WTC11 (cell line): ENCODE measurements at regions not wholly inside any gene's neighbourhood (a gene's known extent, or its start where the extent isn't known, plus 50 kb on each side); places are given as distances from the start of the nearest gene placed in this dataset.

Experiments used
- ATAC-seq: fragments of 200-7000 bp; cut with Tn5 transposase; 2 replicates; pipeline ENCODE4 v1.10.0; 2021; ENCODE audit warnings: mild to moderate bottlenecking, moderate library complexity
- CTCF ChIA-PET: fragments of 300-600 bp; sonication (Branson Sonifier 250); formaldehyde crosslinking; loops from one replicate; lab custom pipeline; 2021; ENCODE audit warnings: antibody characterized with exemption; lab: Charles Lee
- POLR2A ChIA-PET: fragments of 350-600 bp; sonication (Branson Sonifier 250); formaldehyde crosslinking; loops from one replicate; lab custom pipeline; 2021; ENCODE audit warnings: antibody characterized with exemption; lab: Charles Lee
- DNase-seq: peaks from one replicate; pipeline ENCODE4 v3.0.0; 2021; ENCODE audit warnings: low spot score
- H3K27ac Mint-ChIP-seq: 2 replicates; pipeline ENCODE4 v1.8.0; 2021; ENCODE audit warnings: mixed read lengths
- H3K27me3 Mint-ChIP-seq: 2 replicates; pipeline ENCODE4 v1.8.0; 2021; ENCODE audit warnings: low read depth, mild to moderate bottlenecking, moderate library complexity, mixed read lengths
- H3K36me3 Mint-ChIP-seq: 2 replicates; pipeline ENCODE4 v1.8.0; 2021; ENCODE audit warnings: mixed read lengths
- H3K4me1 Mint-ChIP-seq: 2 replicates; pipeline ENCODE4 v1.8.0; 2022; ENCODE audit warnings: mixed read lengths
- H3K4me3 Mint-ChIP-seq: 2 replicates; pipeline ENCODE4 v1.8.0; 2021; ENCODE audit warnings: mild to moderate bottlenecking, moderate library complexity, mixed read lengths
- H3K9me3 Mint-ChIP-seq: 2 replicates; pipeline ENCODE4 v1.8.0; 2021; ENCODE audit warnings: mixed read lengths
- AFF4 ChIP-seq: sonication (generic); formaldehyde crosslinking; IDR thresholded peaks from 2 replicates; pipeline ENCODE4 v1.8.1; 2023; ENCODE audit warnings: mild to moderate bottlenecking, missing genetic modification reagents, borderline replicate concordance
- AR ChIP-seq: fragments of 250-450 bp; sonication (Bioruptor Pico); IDR thresholded peaks from 2 replicates; pipeline ENCODE4 v1.9.0; 2021; ENCODE audit warnings: mild to moderate bottlenecking
- CTCF ChIP-seq: fragments of 200-600 bp; IDR thresholded peaks from 2 replicates; pipeline ENCODE4 v1.8.0; 2022; ENCODE audit warnings: antibody characterized with exemption
- FOXK1 ChIP-seq: sonication (generic); formaldehyde crosslinking; IDR thresholded peaks from 2 replicates; pipeline ENCODE4 v1.8.0; 2022; ENCODE audit warnings: mild to moderate bottlenecking, moderate library complexity, missing genetic modification reagents
- FOXP4 ChIP-seq: sonication (generic); formaldehyde crosslinking; IDR thresholded peaks from 2 replicates; pipeline ENCODE4 v1.8.0; 2022; ENCODE audit warnings: mild to moderate bottlenecking, missing genetic modification reagents
- HMGXB4 ChIP-seq: sonication (generic); formaldehyde crosslinking; IDR thresholded peaks from 2 replicates; pipeline ENCODE4 v1.8.1; 2023; ENCODE audit warnings: mild to moderate bottlenecking, moderate library complexity, missing genetic modification reagents
- IRF2 ChIP-seq: sonication (generic); formaldehyde crosslinking; IDR thresholded peaks from 2 replicates; pipeline ENCODE4 v1.8.0; 2022; ENCODE audit warnings: low read depth, missing genetic modification reagents, borderline replicate concordance
- MYBL2 ChIP-seq: sonication (generic); formaldehyde crosslinking; IDR thresholded peaks from 2 replicates; pipeline ENCODE4 v1.8.1; 2023; ENCODE audit warnings: mild to moderate bottlenecking, moderate library complexity, missing genetic modification reagents
- SMAD4 ChIP-seq: sonication (generic); formaldehyde crosslinking; IDR thresholded peaks from 2 replicates; pipeline ENCODE4 v1.8.0; 2022; ENCODE audit warnings: mild to moderate bottlenecking, missing genetic modification reagents
- TCF7 ChIP-seq: sonication (generic); formaldehyde crosslinking; IDR thresholded peaks from 2 replicates; pipeline ENCODE4 v1.8.0; 2022; ENCODE audit warnings: mild to moderate bottlenecking, low read depth, missing genetic modification reagents, moderate library complexity
- ZNF423 ChIP-seq: fragments of 250-450 bp; sonication (Bioruptor Pico); IDR thresholded peaks from 2 replicates; pipeline ENCODE4 v2.1.2; 2022; ENCODE audit warnings: mild to moderate bottlenecking, moderate library complexity

GRCh38 chr2:16055848-16056580, 115.7 kb downstream of the MYCN start:
- ATAC-seq = peak; percentile 26; the same call in 1 of the 2 replicates
- Mint-ChIP-seq H3K4me3 (no peak overlapping the region), H3K27ac (no peak overlapping the region)
- CTCF ChIA-PET = interaction anchor here (1.4 kb wide), 1 partner anchor 22 kb away, joined by 3 read pairs; no protein-coding TSS in a partner anchor
- TF ChIP-seq IRF2 (CRISPR knock-in tag) (no peak), FOXK1 (CRISPR knock-in tag) (no peak), SMAD4 (CRISPR knock-in tag) (no peak), AR (CRISPR knock-in tag) (no peak), ZNF423 (no peak), MYBL2 (CRISPR knock-in tag) (no peak), TCF7 (CRISPR knock-in tag) (no peak), CTCF (no peak), AFF4 (CRISPR knock-in tag) (no peak), FOXP4 (CRISPR knock-in tag) (no peak), HMGXB4 (CRISPR knock-in tag) (no peak)
- TF ChIP-seq, all 79 proteins: peak for 0
- Mint-ChIP-seq H3K4me1 (peaks cover 18% of the 10 kb centered on the region), H3K27me3 (no peaks in the 10 kb centered on the region), H3K36me3 (no peaks in the 10 kb centered on the region), H3K9me3 (peaks cover 14% of the 10 kb centered on the region)
- no peak for DNase-seq
- POLR2A ChIA-PET = no interaction called here
